Testis (tissue), 2 donors: ENCODE measurements at regions not wholly inside any gene's neighbourhood (a gene's known extent, or its start where the extent isn't known, plus 50 kb on each side); places are given as distances from the start of the nearest gene placed in this dataset.

ENCODE experiments used
- CTCF ChIP-seq, 3 experiments: fragments of 450-650 bp in 2 of 3; fragments of 200-600 bp in 1 of 3; sonication (generic) in 1 of 3; IDR thresholded peaks; one replicate each; pipeline ENCODE4 v1.5.1; 2016 to 2019; ENCODE audit warnings: antibody characterized with exemption in 3 of 3, mild to moderate bottlenecking in 2 of 3, moderate library complexity in 1 of 3
- POLR2A ChIP-seq: fragments of 450-650 bp; IDR thresholded peaks from one replicate; pipeline ENCODE4 v1.6.1; 2017; ENCODE audit warnings: antibody characterized with exemption, mild to moderate bottlenecking, moderate library complexity

- TF ChIP-seq CTCF (IDR thresholded peaks at IDR 0.05) (no peak), POLR2A (no peak)
Measured at GRCh38 chr15:66929843-66930402, 135.5 kb upstream of the SMAD3 start.
